Neural cell (in vitro differentiated cells): ENCODE measurements at regions not wholly inside any gene's neighbourhood (a gene's known extent, or its start where the extent isn't known, plus 50 kb on each side); places are given as distances from the start of the nearest gene placed in this dataset.

Experiments used
- H2AFZ ChIP-seq: fragments of 200-600, 300-800 bp; sonication (generic), shearing (Covaris generic); 2 replicates; pipeline ENCODE4 v1.6.0; 2014; ENCODE audit warnings: low read depth, mild to moderate bottlenecking, antibody characterized with exemption, low read length, moderate library complexity
- H3F3A ChIP-seq: fragments of 200-600 bp; shearing (Covaris generic); 2 replicates; pipeline ENCODE4 v1.6.1; 2016; ENCODE audit warnings: mild to moderate bottlenecking, moderate library complexity, mixed read lengths, antibody characterized with exemption, low read length; ENCODE audit not compliant: insufficient read depth, poor library complexity, severe bottlenecking
- H3K27ac ChIP-seq: fragments of 200-600, 300-800 bp; sonication (generic), shearing (Covaris generic); 2 replicates; pipeline ENCODE4 v1.5.1; 2014; ENCODE audit warnings: mild to moderate bottlenecking, low read length, moderate library complexity
- H3K27me3 ChIP-seq: fragments of 300-800, 200-600 bp; sonication (generic), shearing (Covaris generic); 2 replicates; pipeline ENCODE4 v1.6.0; 2014; ENCODE audit warnings: mild to moderate bottlenecking, low read depth, low read length, moderate library complexity; ENCODE audit not compliant: insufficient read depth
- H3K36me3 ChIP-seq: fragments of 300-800, 200-600 bp; sonication (generic), shearing (Covaris generic); 2 replicates; pipeline ENCODE4 v1.5.1; 2014; ENCODE audit warnings: mild to moderate bottlenecking, antibody characterized with exemption, low read length, moderate library complexity; ENCODE audit not compliant: insufficient read depth
- H3K4me2 ChIP-seq: fragments of 300-800, 200-600 bp; sonication (generic), shearing (Covaris generic); 2 replicates; pipeline ENCODE4 v1.6.0; 2014; ENCODE audit warnings: mild to moderate bottlenecking, low read length
- H3K4me3 ChIP-seq: fragments of 300-800, 200-600 bp; sonication (generic), shearing (Covaris generic); 2 replicates; pipeline ENCODE4 v1.5.1; 2014; ENCODE audit warnings: mild to moderate bottlenecking, low read length, moderate library complexity
- H3K79me2 ChIP-seq: fragments of 200-600 bp; shearing (Covaris generic); replicated peaks from 2 replicates; pipeline ENCODE4 v1.6.0; 2014; ENCODE audit warnings: mild to moderate bottlenecking, low read length, moderate library complexity; ENCODE audit not compliant: insufficient read depth
- H3K9ac ChIP-seq: fragments of 300-800, 200-600 bp; sonication (generic), shearing (Covaris generic); 2 replicates; pipeline ENCODE4 v1.6.1; 2016; ENCODE audit warnings: mild to moderate bottlenecking, low read length, mixed read lengths
- H3K9me2 ChIP-seq: fragments of 200-600 bp; shearing (Covaris generic); 2 replicates; pipeline ENCODE4 v1.6.1; 2016; ENCODE audit warnings: mild to moderate bottlenecking, low read length, mixed read lengths; ENCODE audit not compliant: insufficient read depth
- H3K9me3 ChIP-seq: fragments of 200-600, 300-800 bp; sonication (generic), shearing (Covaris generic); 2 replicates; pipeline ENCODE4 v1.6.1; 2016; ENCODE audit warnings: mild to moderate bottlenecking, mixed run types, low read length, moderate library complexity, mixed read lengths
- H4K20me1 ChIP-seq: fragments of 200-600 bp; shearing (Covaris generic); 2 replicates; pipeline ENCODE4 v1.6.1; 2016; ENCODE audit warnings: mild to moderate bottlenecking, mixed run types; ENCODE audit not compliant: insufficient read depth
- EP300 ChIP-seq: fragments of 450-650 bp; conservative IDR thresholded peaks from 2 replicates; pipeline ENCODE4 v1.6.1; 2014; ENCODE audit warnings: antibody characterized with exemption, mild to moderate bottlenecking, moderate library complexity; ENCODE audit not compliant: poor library complexity, severe bottlenecking
- EZH2 ChIP-seq: fragments of 200-600, 300-800 bp; shearing (Covaris generic), sonication (generic); IDR thresholded peaks from 2 replicates; pipeline ENCODE4 v1.6.1; 2014; ENCODE audit warnings: antibody characterized with exemption, low read length, borderline replicate concordance, mild to moderate bottlenecking; ENCODE audit not compliant: insufficient read depth, poor library complexity, severe bottlenecking
- MXI1 ChIP-seq: fragments of 450-650 bp; conservative IDR thresholded peaks from 2 replicates; pipeline ENCODE4 v1.6.1; 2014; ENCODE audit warnings: antibody characterized with exemption, mild to moderate bottlenecking; ENCODE audit not compliant: poor library complexity, severe bottlenecking
- POLR2AphosphoS5 ChIP-seq: IDR thresholded peaks from 2 replicates; pipeline ENCODE4 v1.6.1; 2012
- RAD21 ChIP-seq: fragments of 450-650 bp; conservative IDR thresholded peaks from 2 replicates; pipeline ENCODE4 v1.6.1; 2014; ENCODE audit warnings: antibody characterized with exemption, mild to moderate bottlenecking, moderate library complexity
- SMC3 ChIP-seq: fragments of 450-650 bp; conservative IDR thresholded peaks from 2 replicates; pipeline ENCODE4 v1.6.1; 2014; ENCODE audit warnings: antibody characterized with exemption, mild to moderate bottlenecking, moderate library complexity; ENCODE audit not compliant: poor library complexity
- TAF1 ChIP-seq: IDR thresholded peaks from 2 replicates; pipeline ENCODE4 v1.6.1; 2012; ENCODE audit warnings: low read depth
- TF ChIP-seq, protein P1 (sequence below): fragments of 450-650 bp; IDR thresholded peaks from 2 replicates; pipeline ENCODE4 v1.5.1; 2014; ENCODE audit warnings: antibody characterized with exemption, mild to moderate bottlenecking, moderate library complexity; ENCODE audit not compliant: poor library complexity, severe bottlenecking
- TF ChIP-seq, protein P2 (sequence below): IDR thresholded peaks from 2 replicates; pipeline ENCODE4 v1.6.1; 2012; ENCODE audit warnings: borderline replicate concordance

DNA sequence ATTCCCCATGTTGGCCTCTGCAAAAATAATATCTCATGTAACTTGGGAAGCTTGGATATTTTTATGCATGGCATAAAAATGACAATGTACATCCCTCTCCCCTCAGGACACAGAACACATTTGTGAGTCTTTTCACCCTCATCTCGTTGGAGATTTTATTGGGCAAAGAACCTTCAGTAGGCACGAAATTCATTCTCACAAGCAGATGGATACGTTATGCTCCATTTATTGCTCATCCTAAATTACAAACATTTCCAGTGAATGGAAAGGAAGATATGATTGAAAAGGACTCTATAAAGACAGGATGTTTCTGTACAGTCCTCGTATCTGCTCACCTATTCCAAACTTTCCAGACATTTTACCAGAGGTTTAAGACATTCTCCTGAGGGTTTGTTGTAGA, 1175.8 kb downstream of the UQCRFS1 start:
- TF ChIP-seq TAF1, result no peak
- TF ChIP-seq EP300, result no peak
- TF ChIP-seq, protein P1, sequence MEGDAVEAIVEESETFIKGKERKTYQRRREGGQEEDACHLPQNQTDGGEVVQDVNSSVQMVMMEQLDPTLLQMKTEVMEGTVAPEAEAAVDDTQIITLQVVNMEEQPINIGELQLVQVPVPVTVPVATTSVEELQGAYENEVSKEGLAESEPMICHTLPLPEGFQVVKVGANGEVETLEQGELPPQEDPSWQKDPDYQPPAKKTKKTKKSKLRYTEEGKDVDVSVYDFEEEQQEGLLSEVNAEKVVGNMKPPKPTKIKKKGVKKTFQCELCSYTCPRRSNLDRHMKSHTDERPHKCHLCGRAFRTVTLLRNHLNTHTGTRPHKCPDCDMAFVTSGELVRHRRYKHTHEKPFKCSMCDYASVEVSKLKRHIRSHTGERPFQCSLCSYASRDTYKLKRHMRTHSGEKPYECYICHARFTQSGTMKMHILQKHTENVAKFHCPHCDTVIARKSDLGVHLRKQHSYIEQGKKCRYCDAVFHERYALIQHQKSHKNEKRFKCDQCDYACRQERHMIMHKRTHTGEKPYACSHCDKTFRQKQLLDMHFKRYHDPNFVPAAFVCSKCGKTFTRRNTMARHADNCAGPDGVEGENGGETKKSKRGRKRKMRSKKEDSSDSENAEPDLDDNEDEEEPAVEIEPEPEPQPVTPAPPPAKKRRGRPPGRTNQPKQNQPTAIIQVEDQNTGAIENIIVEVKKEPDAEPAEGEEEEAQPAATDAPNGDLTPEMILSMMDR, result no peak
- no peak for TF ChIP-seq POLR2AphosphoS5
- TF ChIP-seq RAD21, result no peak
- TF ChIP-seq, protein P2, sequence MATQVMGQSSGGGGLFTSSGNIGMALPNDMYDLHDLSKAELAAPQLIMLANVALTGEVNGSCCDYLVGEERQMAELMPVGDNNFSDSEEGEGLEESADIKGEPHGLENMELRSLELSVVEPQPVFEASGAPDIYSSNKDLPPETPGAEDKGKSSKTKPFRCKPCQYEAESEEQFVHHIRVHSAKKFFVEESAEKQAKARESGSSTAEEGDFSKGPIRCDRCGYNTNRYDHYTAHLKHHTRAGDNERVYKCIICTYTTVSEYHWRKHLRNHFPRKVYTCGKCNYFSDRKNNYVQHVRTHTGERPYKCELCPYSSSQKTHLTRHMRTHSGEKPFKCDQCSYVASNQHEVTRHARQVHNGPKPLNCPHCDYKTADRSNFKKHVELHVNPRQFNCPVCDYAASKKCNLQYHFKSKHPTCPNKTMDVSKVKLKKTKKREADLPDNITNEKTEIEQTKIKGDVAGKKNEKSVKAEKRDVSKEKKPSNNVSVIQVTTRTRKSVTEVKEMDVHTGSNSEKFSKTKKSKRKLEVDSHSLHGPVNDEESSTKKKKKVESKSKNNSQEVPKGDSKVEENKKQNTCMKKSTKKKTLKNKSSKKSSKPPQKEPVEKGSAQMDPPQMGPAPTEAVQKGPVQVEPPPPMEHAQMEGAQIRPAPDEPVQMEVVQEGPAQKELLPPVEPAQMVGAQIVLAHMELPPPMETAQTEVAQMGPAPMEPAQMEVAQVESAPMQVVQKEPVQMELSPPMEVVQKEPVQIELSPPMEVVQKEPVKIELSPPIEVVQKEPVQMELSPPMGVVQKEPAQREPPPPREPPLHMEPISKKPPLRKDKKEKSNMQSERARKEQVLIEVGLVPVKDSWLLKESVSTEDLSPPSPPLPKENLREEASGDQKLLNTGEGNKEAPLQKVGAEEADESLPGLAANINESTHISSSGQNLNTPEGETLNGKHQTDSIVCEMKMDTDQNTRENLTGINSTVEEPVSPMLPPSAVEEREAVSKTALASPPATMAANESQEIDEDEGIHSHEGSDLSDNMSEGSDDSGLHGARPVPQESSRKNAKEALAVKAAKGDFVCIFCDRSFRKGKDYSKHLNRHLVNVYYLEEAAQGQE, result no peak
- TF ChIP-seq EZH2, result no peak
- TF ChIP-seq SMC3, result no peak
- no peak for TF ChIP-seq MXI1
- H3K4me2 ChIP-seq, result no peak overlapping the region
- peaks cover 5% of the 10 kb centered on the region for H3K9me3 ChIP-seq
- H2AFZ ChIP-seq, result no peak overlapping the region
- H3F3A ChIP-seq, result no peaks in the 10 kb centered on the region
- no peak overlapping the region for H3K27ac ChIP-seq
- H3K79me2 ChIP-seq, result no peaks in the 10 kb centered on the region
- no peak overlapping the region for H3K4me3 ChIP-seq
- no peaks in the 10 kb centered on the region for H4K20me1 ChIP-seq
- H3K9ac ChIP-seq, result no peak overlapping the region
- no peaks in the 10 kb centered on the region for H3K9me2 ChIP-seq
- no peaks in the 10 kb centered on the region for H3K36me3 ChIP-seq
- no peaks in the 10 kb centered on the region for H3K27me3 ChIP-seq

- Histone ChIP-seq H3K9me3 (peaks cover 4% of the 10 kb centered on the region), H4K20me1 (no peaks in the 10 kb centered on the region), H3K27me3 (no peaks in the 10 kb centered on the region), H3K4me3 (no peak overlapping the region), H3K4me2 (no peak overlapping the region), H3K9me2 (no peaks in the 10 kb centered on the region), H3K27ac (no peak overlapping the region), H3K79me2 (no peaks in the 10 kb centered on the region), H3F3A (no peaks in the 10 kb centered on the region), H2AFZ (no peak overlapping the region), H3K9ac (no peak overlapping the region), H3K36me3 (no peaks in the 10 kb centered on the region)
- TF ChIP-seq TAF1 (no peak), EP300 (no peak), MXI1 (no peak), EZH2 (no peak), RAD21 (no peak), SMC3 (no peak), POLR2AphosphoS5 (no peak)
- TF ChIP-seq, protein P2, result no peak
- TF ChIP-seq, protein P1, result no peak
Observed at GRCh38 chr19:28036486-28036885, 1176.5 kb downstream of the UQCRFS1 start.
